Natural killer cell (primary cell): ENCODE measurements at regions not wholly inside any gene's neighbourhood (a gene's known extent, or its start where the extent isn't known, plus 50 kb on each side); places are given as distances from the start of the nearest gene placed in this dataset.

ENCODE experiments used
- ATAC-seq, 3 donors: fragments of 150-1000 bp in 2 of 3; fragments of 200-7000 bp in 1 of 3; cut with Tn5 transposase; 1 replicate in 1 of 3; 2 replicates in 2 of 3; pipeline ENCODE4 v1.10.0; 2021; ENCODE audit warnings: mild to moderate bottlenecking in 2 of 3, moderate library complexity in 2 of 3
- DNase-seq, 2 donors: peaks; one replicate each; pipeline versions ENCODE4 v3.0.0 to v3.0.0-alpha.2; 2013 to 2021; ENCODE audit warnings: mixed read lengths in 1 of 2
- H3K27ac ChIP-seq: one replicate; pipeline ENCODE4 v1.5.1; 2013; ENCODE audit warnings: mild to moderate bottlenecking, low read length
- H3K27me3 ChIP-seq: one replicate; pipeline ENCODE4 v1.6.1; 2013; ENCODE audit warnings: low read length; ENCODE audit not compliant: control insufficient read depth, insufficient read depth
- H3K36me3 ChIP-seq: one replicate; pipeline ENCODE4 v1.6.1; 2013; ENCODE audit warnings: low read length; ENCODE audit not compliant: control insufficient read depth, insufficient read depth
- H3K4me1 ChIP-seq: one replicate; pipeline ENCODE4 v1.6.1; 2013; ENCODE audit warnings: low read length; ENCODE audit not compliant: control insufficient read depth, insufficient read depth
- H3K4me3 ChIP-seq: one replicate; pipeline ENCODE4 v1.5.1; 2013; ENCODE audit warnings: low read length
- H3K9me3 ChIP-seq: one replicate; pipeline ENCODE4 v1.6.1; 2013; ENCODE audit warnings: low read length; ENCODE audit not compliant: control insufficient read depth, insufficient read depth
- H3K27ac Mint-ChIP-seq, 2 donors: one replicate each; pipeline ENCODE4 v1.8.0; 2022; ENCODE audit warnings: mild to moderate bottlenecking in 2 of 2, mixed read lengths in 2 of 2, moderate library complexity in 1 of 2
- H3K27me3 Mint-ChIP-seq, 2 donors: one replicate each; pipeline ENCODE4 v1.8.0; 2022; ENCODE audit warnings: low read depth in 2 of 2, mixed read lengths in 2 of 2
- H3K36me3 Mint-ChIP-seq: one replicate; pipeline ENCODE4 v1.8.0; 2022; ENCODE audit warnings: mixed read lengths
- H3K4me1 Mint-ChIP-seq, 2 donors: one replicate each; pipeline ENCODE4 v1.8.0; 2022; ENCODE audit warnings: mixed read lengths in 2 of 2
- H3K4me3 Mint-ChIP-seq: one replicate; pipeline ENCODE4 v1.8.0; 2022; ENCODE audit warnings: mild to moderate bottlenecking, moderate library complexity, mixed read lengths
- H3K9me3 Mint-ChIP-seq, 2 donors: one replicate each; pipeline ENCODE4 v1.8.0; 2022; ENCODE audit warnings: mixed read lengths in 2 of 2
- WGBS: methylation state at CpG from one replicate; pipeline ENCODE4 v1.1.7; 2013; ENCODE audit warnings: missing lambda C conversion rate; ENCODE audit not compliant: insufficient coverage; 5-methylcytosine and 5-hydroxymethylcytosine counted together
- intact Hi-C: fragments of 100-400 bp; cut with micrococcal nuclease; formaldehyde crosslinking; loops from one replicate; pipeline ENCODE4 v1.14.2; 2022
- TF ChIP-seq, protein P1 (sequence below): fragments of 200-600 bp; IDR thresholded peaks from one replicate; pipeline ENCODE4 v1.8.0; 2022; ENCODE audit warnings: antibody characterized with exemption

DNA sequence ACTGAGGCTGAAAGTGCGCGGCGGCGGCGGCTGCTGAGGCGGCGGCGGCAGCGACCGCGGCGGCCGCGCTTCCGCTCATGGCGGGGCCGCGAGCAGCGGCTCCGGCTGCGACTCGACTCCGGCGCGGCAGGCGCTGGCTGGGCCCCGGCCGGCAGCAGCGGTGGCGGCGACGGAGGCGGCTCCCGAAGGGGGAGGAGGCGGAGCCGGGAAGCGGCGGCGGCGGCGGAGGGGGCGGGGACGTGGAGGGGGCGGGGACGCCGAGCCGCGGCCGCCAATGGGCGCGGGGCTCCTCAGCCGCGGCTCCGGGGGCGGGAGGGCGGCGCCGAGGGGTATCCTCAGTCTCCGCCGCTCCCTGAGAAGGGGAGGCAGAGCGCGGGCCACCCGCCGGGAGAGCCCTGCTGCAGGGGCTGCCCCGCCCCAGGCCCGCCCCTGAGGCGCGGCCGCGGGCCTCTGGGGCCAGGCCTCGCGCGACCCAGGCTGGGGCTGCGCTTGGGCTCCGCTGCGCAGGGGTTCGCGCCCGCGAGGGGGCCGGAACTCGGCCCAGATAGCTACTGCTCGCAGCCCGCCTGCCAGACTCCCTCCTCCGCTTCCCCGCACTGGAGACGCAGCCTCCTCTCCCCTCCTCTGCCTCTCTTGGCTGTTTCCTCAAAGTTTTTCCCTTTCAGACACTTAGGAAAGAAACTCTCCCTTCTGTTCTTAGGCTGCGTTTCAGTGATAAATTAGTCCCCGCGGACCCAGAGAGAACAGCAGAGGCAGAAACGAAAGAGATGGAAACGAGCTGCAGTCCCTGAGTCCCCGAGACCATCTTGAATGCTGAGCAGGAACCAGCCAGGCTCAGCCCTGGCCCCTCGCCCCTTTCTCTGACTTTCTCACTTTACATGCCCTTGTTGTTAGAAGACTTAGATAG, 85.0 kb upstream of the MELK start:
- Mint-ChIP-seq H3K27me3 (no peaks in the 10 kb centered on the region), H3K9me3 (no peaks in the 10 kb centered on the region), H3K4me1 (peaks cover 36 to 55% of the 10 kb centered on the region in 2 donors), H3K4me3 (peak overlapping the region; percentile 96), H3K36me3 (no peaks in the 10 kb centered on the region), H3K27ac (peak overlapping the region; percentile 92 to 95)
- peak overlapping the region; percentile 88 for H3K4me3 ChIP-seq
- WGBS, result 0% methylated on average over 94 of the region's 94 CpGs
- intact Hi-C loops, result loop anchor here (2.0 to 5.0 kb wide), 3 partner anchors 17 to 80 kb away; no protein-coding TSS in a partner anchor
- DNase-seq (peak; percentile 83 to 95), ATAC-seq (peak; percentile 81 to 94 (median 85))
- TF ChIP-seq, protein P1, sequence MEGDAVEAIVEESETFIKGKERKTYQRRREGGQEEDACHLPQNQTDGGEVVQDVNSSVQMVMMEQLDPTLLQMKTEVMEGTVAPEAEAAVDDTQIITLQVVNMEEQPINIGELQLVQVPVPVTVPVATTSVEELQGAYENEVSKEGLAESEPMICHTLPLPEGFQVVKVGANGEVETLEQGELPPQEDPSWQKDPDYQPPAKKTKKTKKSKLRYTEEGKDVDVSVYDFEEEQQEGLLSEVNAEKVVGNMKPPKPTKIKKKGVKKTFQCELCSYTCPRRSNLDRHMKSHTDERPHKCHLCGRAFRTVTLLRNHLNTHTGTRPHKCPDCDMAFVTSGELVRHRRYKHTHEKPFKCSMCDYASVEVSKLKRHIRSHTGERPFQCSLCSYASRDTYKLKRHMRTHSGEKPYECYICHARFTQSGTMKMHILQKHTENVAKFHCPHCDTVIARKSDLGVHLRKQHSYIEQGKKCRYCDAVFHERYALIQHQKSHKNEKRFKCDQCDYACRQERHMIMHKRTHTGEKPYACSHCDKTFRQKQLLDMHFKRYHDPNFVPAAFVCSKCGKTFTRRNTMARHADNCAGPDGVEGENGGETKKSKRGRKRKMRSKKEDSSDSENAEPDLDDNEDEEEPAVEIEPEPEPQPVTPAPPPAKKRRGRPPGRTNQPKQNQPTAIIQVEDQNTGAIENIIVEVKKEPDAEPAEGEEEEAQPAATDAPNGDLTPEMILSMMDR, result no peak
- no peaks in the 10 kb centered on the region for H3K9me3 ChIP-seq
- peak overlapping the region; percentile 98 for H3K27ac ChIP-seq
- peaks cover 32% of the 10 kb centered on the region for H3K4me1 ChIP-seq
- no peaks in the 10 kb centered on the region for H3K27me3 ChIP-seq
- H3K36me3 ChIP-seq, result no peaks in the 10 kb centered on the region

DNA sequence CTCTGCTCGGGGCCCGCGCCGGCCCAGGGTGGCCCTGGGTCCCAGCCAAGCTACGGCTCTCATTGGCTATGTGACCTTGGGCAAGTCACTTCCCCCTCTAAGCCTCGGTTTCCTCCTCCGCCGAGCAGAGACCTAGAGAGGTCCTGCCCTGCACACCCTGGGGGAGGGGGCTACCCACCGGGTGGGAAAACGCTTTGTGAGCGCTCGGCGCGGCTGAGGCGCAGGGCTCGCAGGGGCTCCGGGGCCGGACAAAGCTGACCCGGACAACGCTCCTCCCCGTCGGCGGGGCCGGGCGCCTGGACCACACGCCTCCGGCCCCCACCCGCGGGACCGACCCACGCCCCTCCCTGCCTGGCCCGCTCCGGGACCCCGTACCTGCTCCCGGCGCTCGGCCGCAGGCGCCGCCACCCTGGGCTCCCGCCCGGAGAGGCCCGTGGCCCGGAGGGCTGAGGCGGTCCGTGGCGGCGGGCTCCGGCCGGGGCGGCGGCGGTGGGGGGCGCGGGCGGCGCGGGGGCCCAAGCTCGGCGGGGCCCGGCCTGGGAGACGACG, 85.7 kb upstream of the MELK start:
- intact Hi-C loops, result loop anchor here (2.0 to 5.0 kb wide), 2 partner anchors 16 to 80 kb away; no protein-coding TSS in a partner anchor
- no peaks in the 10 kb centered on the region for H3K9me3 Mint-ChIP-seq
- TF ChIP-seq, protein P1, result no peak
- Histone ChIP-seq H3K4me1 (peaks cover 32% of the 10 kb centered on the region), H3K27ac (peak overlapping the region; percentile 74), H3K9me3 (no peaks in the 10 kb centered on the region), H3K27me3 (no peaks in the 10 kb centered on the region), H3K36me3 (no peaks in the 10 kb centered on the region), H3K4me3 (peak overlapping the region; percentile 75)
- WGBS, result 0% methylated on average over 63 of the region's 63 CpGs
- H3K4me1 Mint-ChIP-seq, result peaks cover 34 to 53% of the 10 kb centered on the region in 2 donors
- peak; percentile 0 to 9 (median 9) for ATAC-seq
- no peaks in the 10 kb centered on the region for H3K27me3 Mint-ChIP-seq
- peak in 1 of 2 donors; percentile 66 for DNase-seq
- H3K36me3 Mint-ChIP-seq, result no peaks in the 10 kb centered on the region
- peak overlapping the region; percentile 90 for H3K4me3 Mint-ChIP-seq
- H3K27ac Mint-ChIP-seq, result peak overlapping the region; percentile 79 to 84

DNA sequence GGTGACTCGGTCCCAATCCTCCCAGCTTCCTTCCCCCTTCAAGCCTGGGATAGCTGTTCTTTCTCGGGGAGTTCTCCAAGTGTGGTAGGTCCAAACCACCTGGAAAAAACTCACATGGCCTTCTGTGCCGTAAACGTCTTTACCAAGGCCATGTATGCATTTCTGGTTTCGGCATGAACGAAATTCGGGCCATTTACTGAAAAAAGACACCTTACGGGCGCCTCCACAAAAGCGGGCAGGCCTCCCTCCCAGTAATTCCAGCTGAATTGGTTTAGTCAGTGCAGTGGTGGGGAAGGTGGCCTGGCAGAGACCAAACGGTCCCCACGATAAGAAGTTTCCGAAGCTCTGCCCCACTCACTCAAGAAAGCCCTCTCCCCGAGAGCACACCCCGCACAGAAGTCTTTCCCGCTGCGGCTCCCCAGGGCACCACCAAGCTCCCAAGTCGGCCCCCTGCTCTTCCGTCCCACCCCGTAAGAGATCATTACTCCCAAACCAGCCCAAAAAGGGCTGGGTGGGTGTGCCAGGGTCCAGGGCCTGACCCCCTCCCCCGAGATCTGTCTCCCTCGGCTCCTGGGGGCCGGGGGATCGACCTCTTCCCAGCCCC, 86.3 kb upstream of the MELK start:
- peaks cover 32% of the 10 kb centered on the region for H3K4me1 ChIP-seq
- peak overlapping the region; percentile 74 for H3K27ac ChIP-seq
- peak overlapping the region; percentile 79 to 84 for H3K27ac Mint-ChIP-seq
- peaks cover 39 to 53% of the 10 kb centered on the region in 2 donors for H3K4me1 Mint-ChIP-seq
- H3K9me3 ChIP-seq, result no peaks in the 10 kb centered on the region
- peak overlapping the region; percentile 75 for H3K4me3 ChIP-seq
- ATAC-seq, result no peak
- intact Hi-C loops, result loop anchor here (2.0 to 5.0 kb wide), 2 partner anchors 16 to 79 kb away; no protein-coding TSS in a partner anchor
- 5% methylated on average over 24 of the region's 24 CpGs for WGBS
- peak; percentile 17 to 55 for DNase-seq
- H3K36me3 Mint-ChIP-seq, result no peaks in the 10 kb centered on the region
- H3K27me3 Mint-ChIP-seq, result no peaks in the 10 kb centered on the region
- peak overlapping the region; percentile 90 for H3K4me3 Mint-ChIP-seq
- H3K36me3 ChIP-seq, result no peaks in the 10 kb centered on the region
- TF ChIP-seq, protein P1, result no peak
- H3K27me3 ChIP-seq, result no peaks in the 10 kb centered on the region
- no peaks in the 10 kb centered on the region for H3K9me3 Mint-ChIP-seq
